KOPT-K1 (cell line): ENCODE measurements at regions not wholly inside any gene's neighbourhood (a gene's known extent, or its start where the extent isn't known, plus 50 kb on each side); places are given as distances from the start of the nearest gene placed in this dataset.
A peak's percentile ranks its signal among the peaks of the same experiment; 100 is the strongest.

Experiments
- H3K27ac ChIP-seq: fragments of 200-600 bp; sonication (generic); 2 replicates; pipeline ENCODE4 v1.5.1; 2016; ENCODE audit warnings: antibody characterized with exemption, mild to moderate bottlenecking, low read depth, low read length; ENCODE audit not compliant: poor library complexity, severe bottlenecking
- H3K36me3 ChIP-seq: fragments of 200-600 bp; sonication (generic); 2 replicates; pipeline ENCODE4 v1.5.1; 2017; ENCODE audit warnings: antibody characterized with exemption, mild to moderate bottlenecking, low read length, moderate library complexity; ENCODE audit not compliant: insufficient read depth
- H3K9me3 ChIP-seq: fragments of 200-600 bp; sonication (generic); 2 replicates; pipeline ENCODE4 v1.5.1; 2017; ENCODE audit warnings: antibody characterized with exemption, low read length, mild to moderate bottlenecking; ENCODE audit not compliant: insufficient read depth, poor library complexity, severe bottlenecking

DNA sequence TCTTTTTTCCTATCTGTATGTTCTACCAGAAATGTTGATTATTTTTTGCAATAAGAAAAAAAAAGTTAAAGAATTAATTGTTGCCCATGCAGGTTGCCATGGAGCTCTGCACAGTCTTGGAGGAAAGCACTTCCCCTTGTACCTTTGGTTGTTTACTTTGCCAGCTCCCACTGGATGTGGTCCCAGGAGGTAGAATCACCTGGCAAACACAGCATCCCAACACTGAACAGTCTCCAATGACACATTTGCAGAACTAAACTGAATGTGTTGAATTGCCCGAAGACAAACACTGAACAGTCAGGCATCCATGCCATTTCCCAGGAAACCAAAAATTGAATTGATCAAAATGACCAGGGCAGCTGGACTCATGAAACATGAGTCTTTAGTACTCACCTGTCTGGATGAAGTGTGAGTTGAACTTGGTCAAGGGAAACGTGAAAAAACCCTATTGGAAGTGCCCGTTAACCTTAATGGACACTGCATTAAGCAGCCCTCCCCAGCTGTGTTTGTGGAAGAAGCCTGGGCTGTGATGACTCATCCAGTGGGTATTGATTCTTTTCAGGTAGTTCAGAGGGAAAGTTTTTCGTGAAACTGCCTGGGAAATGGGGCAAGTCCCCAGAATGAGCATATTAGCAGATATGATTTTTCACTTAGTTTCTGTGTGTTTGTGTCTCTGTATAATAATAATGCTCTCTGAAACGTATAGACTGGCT is 284.7 kb upstream of the STT3B start:
- no peak overlapping the region for H3K27ac ChIP-seq
- H3K36me3 ChIP-seq: no peaks in the 10 kb centered on the region
- peaks cover 11% of the 10 kb centered on the region for H3K9me3 ChIP-seq

DNA sequence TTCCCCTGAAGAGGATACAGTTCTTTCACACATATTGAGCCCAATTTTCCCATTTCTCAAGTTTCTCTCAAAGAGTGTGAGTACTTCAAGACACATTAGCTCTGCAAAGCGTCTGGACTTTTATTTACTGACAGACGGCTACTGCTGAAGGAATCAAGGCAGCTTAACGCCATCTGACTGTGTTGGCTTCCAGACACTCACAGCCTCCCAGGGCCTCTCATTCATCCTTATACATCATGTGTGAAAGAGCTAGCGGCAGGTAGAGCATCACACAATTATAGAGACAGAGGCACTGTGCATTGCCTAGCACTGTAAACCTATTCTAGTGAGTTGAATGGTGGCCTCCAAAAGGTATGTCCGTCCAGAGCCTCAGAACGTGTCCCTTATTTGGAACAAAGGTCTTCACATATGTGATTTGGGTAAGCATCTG is 284.1 kb upstream of the STT3B start:
- Histone ChIP-seq H3K9me3 (peaks cover 11% of the 10 kb centered on the region), H3K36me3 (no peaks in the 10 kb centered on the region), H3K27ac (no peak overlapping the region)

DNA sequence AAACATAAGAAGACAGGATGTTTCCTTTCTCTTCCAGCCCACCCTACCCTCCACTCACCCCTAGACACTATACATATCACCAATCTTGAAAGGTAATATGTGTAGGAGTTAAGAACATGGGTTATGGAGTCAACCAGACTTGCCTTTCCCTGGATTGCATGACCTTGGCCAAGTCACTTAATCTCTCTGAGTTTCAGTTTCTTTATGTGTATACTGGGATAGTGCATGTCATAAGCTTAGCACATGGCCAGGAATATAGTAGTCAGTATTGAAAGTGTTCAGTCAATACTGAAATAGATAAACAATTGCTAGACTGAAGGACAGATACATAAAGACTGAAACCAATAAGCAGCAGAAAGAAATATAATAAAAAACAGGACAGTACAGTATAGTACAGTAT is 283.2 kb upstream of the STT3B start:
- no peaks in the 10 kb centered on the region for H3K36me3 ChIP-seq
- peaks cover 11% of the 10 kb centered on the region for H3K9me3 ChIP-seq
- peak overlapping the region; percentile 35 for H3K27ac ChIP-seq

DNA sequence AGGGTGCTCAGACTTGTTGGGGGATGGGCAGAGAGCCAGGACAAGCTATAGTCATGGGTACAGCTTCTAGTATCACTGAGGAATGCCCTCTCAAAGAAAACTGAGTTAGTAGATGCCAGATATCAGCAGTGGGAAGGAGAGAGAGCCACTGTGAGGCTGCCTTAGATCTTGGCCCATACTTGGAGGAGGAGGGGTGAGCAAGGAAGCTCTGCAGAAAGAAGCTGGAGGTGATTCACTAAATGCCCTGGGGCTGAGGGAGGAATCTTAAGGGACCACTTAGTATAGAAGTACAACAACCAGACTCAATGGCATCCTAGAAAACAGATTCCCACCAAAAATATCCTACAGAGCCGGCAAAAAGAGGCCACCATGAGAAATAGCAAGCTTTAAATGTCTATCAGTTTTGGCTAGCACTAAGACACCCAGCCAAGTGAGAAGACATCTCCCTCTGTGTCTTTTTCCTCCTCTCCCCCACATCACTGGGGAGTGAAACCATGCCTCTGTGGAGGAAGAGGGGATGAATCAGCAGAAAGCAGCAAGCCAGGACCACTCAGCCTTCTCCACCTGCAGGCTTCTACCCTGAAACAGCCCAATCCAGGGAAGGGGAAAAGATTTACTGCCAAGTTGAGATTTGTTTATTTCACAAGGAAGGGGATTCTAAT is 282.5 kb upstream of the STT3B start:
- H3K27ac ChIP-seq: peak overlapping the region; percentile 35
- no peaks in the 10 kb centered on the region for H3K36me3 ChIP-seq
- peaks cover 11% of the 10 kb centered on the region for H3K9me3 ChIP-seq

DNA sequence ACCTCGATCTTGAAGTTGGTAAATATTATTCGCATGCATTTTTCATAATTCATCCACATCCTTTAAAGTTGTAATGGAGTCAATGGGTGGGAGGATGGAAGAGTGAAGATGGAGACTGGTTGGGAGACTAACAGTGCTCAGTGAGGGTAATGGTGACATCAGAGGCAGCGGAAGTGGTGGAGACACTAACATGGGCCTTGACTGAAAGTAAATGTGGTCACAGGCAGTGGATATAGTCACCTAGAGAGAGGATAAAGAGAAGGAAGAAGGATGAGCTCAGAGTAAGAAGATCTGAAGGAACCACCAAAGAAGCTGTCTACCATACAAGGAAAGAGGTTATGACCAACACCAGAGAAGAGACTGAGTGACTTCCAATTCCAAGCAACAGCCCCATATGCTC is 281.6 kb upstream of the STT3B start:
- H3K36me3 ChIP-seq: no peaks in the 10 kb centered on the region
- peaks cover 13% of the 10 kb centered on the region for H3K9me3 ChIP-seq
- no peak overlapping the region for H3K27ac ChIP-seq

DNA sequence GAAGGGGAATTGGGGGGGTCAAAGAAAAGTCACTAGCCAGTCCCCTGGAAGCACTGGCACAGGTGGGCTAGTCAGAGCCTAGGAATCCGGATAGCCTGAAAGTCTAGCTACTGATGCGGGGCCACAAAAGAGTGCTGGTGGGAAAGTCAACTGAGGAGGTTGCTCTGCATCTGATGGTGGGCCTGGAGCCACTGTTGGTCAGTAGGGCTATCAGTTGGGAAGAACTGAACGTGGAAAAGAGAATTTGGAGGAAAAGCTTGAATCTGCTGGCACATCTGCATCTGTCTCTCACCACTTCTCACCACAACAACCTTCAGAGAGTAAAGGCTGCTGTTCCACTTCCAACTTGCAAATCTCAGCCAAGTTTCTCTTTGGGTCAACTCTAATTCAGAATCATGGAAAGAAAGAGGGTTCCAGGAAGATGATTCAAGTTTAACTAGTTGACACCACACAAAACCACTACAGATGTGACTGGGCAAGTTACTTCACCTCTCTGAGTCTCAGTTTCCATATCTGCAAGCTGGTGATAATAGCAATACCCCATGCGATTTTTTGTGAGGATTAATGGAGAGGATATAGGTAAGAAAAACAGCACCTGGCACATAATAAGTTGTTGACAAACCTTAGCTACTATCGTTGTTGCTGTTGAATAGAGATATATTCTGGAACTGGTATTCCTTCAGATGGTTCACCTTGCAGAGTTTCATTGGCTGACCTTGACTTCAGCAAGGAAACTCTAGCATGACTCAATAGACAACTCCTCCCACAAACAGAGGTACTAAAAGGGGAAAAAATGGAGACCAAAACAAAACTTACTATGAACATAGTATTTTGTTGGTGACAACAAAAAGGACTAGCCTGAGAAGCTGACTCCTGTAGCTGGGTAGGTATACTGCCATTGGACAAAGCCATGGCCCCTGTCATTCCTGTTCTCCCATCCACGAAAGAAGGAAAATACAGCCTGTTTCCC is 280.2 kb upstream of the STT3B start:
- H3K27ac ChIP-seq: no peak overlapping the region
- H3K9me3 ChIP-seq: peaks cover 14% of the 10 kb centered on the region
- no peaks in the 10 kb centered on the region for H3K36me3 ChIP-seq

DNA sequence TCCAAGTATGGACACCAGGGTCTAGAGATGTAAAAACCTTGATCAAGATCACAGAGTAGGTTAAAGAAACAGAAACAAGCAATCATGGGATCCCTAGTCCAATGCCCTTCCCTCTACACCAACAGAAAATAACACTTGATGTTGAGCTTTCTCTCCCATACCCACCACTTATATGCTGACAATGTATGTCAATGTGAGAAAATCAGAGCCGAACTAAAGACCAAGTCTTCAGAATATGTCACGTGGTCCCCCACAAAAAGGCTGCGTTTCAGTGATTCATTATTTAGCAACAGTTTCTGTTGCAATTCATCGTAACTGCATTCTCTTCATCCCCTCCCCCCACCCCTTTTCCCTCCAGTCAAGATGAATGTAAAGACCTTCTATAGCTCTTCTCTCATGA is 278.9 kb upstream of the STT3B start:
- Histone ChIP-seq H3K27ac (no peak overlapping the region), H3K36me3 (no peaks in the 10 kb centered on the region), H3K9me3 (peaks cover 20% of the 10 kb centered on the region)

DNA sequence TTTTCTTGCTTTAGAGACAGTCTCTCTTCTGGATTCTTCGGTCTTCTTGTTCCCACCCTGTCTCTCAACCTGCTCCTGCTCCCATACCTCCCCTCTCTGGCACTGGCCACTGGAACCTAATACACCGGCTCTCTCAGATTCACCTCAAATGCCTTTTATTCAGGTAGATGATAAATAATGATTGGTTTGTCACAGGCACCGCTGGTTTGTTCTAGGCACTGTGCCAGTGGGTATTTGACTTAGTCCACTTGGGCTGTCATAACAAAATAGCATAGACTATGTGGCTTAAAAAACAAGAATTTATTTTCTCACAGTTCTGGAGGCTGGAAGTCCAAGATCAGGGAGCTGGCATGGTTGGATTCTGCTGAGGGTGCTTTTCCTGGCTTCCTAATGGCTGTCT is 278.2 kb upstream of the STT3B start:
- no peaks in the 10 kb centered on the region for H3K36me3 ChIP-seq
- peaks cover 27% of the 10 kb centered on the region for H3K9me3 ChIP-seq
- no peak overlapping the region for H3K27ac ChIP-seq

DNA sequence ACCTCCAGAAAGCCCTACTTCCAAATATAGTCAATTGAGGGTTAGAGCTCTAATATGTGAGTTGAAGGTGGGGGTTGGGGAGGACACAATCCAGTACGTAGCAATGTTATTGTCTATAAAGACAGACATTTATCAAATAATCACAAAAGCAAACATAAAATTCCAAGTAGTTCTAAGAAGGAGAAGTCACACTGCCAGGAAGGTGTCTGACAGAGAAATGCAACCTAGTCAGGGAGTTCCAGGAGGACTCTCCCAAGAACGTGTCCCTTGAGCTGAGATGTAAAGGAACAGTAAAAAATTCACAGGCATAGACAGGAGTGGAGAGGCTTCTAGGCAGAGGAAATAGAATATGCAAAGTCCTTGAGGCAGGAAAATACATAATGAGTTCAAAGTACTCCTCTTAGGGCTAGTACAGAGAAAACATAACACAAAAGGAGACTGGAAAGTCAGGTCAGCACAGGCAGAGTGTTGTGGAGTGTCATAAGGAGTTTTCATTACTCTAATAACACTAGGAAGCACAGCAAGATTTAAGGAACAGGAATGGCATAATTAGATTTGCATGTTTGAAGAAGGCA is 277.6 kb upstream of the STT3B start:
- no peak overlapping the region for H3K27ac ChIP-seq
- peaks cover 33% of the 10 kb centered on the region for H3K9me3 ChIP-seq
- H3K36me3 ChIP-seq: no peaks in the 10 kb centered on the region

DNA sequence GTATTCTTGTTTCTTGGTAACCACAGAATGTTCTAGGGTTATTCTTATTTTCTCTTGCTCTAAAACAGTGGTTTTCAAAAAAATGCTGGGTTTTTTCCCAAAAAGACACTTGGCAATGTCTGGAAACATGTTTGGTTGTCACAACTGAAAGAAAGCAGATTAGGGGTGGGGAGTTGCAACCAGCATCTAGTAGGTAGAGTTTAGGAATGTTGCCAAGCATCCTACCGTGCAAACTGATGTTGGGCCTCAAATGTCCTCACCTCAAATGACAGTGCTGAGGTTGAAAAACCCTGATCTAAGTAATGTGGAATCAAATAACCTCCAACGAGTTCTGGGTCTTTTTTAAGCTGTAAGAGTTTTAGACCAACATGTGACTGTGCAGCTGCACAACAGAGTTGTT is 270.5 kb upstream of the STT3B start:
- Histone ChIP-seq H3K36me3 (no peaks in the 10 kb centered on the region), H3K9me3 (peaks cover 28% of the 10 kb centered on the region), H3K27ac (no peak overlapping the region)

DNA sequence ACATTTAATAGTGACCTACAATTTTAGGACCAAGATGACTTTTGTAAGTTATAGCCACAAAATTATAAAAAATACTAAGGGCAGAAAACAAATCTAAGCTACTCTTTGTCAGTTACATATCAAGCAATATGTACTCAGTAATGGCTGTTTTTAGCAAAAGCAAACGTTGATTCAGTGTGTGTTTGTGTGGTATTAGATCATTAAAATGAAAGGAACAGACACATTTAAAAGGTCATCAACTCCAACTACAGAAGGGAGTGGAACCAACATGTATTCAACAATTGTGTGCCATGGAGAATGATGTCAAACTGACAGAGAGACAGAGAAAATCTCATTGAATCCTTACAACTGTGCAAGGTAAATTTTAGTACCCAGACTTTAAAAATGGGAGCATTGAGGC is 268.8 kb upstream of the STT3B start:
- Histone ChIP-seq H3K27ac (no peak overlapping the region), H3K36me3 (no peaks in the 10 kb centered on the region), H3K9me3 (peaks cover 22% of the 10 kb centered on the region)

DNA sequence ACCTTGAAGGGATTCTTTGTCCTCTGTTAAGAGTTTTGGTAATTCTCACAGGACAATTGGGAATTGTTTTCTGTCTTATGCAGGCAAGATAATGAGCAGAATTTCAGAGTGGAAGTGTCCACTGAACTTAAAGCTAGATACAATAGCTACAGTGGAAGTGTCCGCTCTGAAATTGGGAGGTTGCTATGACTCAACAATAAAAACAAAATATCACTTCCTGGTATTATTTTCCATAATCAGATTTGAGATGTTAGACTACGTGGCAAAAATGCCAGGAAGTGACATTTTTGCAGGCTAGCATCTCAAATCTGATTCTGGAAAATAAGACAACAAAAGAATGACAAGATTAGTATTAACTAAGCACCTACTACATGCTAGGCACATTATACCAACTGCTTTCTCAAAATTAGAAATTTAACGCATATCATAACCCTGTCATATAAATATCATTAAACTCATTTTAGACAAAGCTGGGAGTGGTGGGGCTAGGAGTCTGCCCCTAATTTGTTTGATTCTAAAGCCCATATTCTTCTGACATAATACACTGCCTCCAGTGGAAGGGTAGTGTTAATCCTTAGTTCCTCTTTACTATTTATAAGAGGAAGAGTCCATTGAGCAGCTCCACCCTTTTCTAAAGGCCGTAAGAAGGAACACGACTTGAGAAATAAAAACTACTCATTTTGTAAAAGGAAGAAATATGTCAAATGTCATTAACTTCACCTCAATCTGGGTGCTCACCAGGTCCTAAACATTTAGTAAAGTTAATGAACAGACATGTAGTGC is 266.9 kb upstream of the STT3B start:
- peaks cover 3% of the 10 kb centered on the region for H3K9me3 ChIP-seq
- H3K27ac ChIP-seq: no peak overlapping the region
- H3K36me3 ChIP-seq: no peaks in the 10 kb centered on the region

DNA sequence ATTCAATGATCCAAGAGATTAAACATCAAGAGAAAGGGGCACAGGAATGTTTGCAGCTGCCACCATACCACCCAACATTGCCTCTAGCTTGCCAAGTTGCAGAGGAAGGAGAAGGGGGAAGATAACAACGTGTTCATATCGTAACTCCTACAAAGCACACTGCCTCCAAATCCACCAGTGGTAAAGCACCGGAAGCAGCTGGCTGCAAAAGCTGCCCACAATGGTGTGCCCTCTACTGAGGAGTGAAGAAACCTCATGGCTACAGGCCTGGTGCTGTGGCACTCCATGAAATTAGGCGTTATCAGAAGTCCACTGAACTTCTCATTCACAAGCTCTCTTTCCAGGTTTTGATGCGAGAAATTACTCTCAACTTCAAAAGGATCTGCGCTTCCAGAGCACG is 263.9 kb upstream of the STT3B start:
- H3K9me3 ChIP-seq: no peaks in the 10 kb centered on the region
- H3K36me3 ChIP-seq: no peaks in the 10 kb centered on the region
- peak overlapping the region; percentile 40 for H3K27ac ChIP-seq

DNA sequence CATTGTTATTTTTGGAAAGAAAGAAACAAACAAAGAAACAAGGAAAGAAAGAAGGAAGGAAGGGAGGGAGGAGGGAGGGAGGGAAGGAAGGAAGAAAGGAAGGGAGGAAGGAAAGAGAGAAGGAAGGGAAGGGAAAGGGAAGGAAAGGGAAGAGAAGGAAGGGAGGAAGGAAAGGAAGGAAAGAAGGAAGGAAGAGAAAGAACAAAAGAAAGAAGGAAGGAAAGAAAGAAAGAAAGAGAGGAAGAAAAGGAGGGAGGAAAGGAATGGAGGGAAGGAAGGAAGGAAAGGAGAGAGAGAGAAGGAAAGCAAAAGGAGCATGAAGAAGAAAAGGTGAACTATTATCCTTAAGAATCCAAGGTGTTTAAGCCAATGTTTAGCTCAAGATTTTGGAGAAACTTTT is 262.7 kb upstream of the STT3B start:
- no peaks in the 10 kb centered on the region for H3K36me3 ChIP-seq
- no peaks in the 10 kb centered on the region for H3K9me3 ChIP-seq
- H3K27ac ChIP-seq: no peak overlapping the region
